NB4 (cell line): ENCODE measurements at regions not wholly inside any gene's neighbourhood (a gene's known extent, or its start where the extent isn't known, plus 50 kb on each side); places are given as distances from the start of the nearest gene placed in this dataset.

ENCODE experiments used
- DNase-seq: peaks from one replicate; pipeline ENCODE4 v3.0.0; 2010; ENCODE audit warnings: low read depth
- H3K4me3 ChIP-seq: one replicate; pipeline ENCODE4 v1.5.1; 2011; ENCODE audit warnings: mild to moderate bottlenecking, low read depth, low read length, moderate library complexity
- MYC ChIP-seq: IDR thresholded peaks from 2 replicates; pipeline ENCODE4 v1.6.1; 2011; ENCODE audit warnings: low read depth, low read length
- POLR2A ChIP-seq: IDR thresholded peaks from 2 replicates; pipeline ENCODE4 v1.6.1; 2011; ENCODE audit warnings: mild to moderate bottlenecking; ENCODE audit not compliant: insufficient read length; ENCODE audit errors: extremely low read depth
- TF ChIP-seq, protein P1 (sequence below): IDR thresholded peaks from one replicate; pipeline ENCODE4 v1.5.1; 2012; ENCODE audit warnings: low read depth, low read length
- TF ChIP-seq, protein P2 (sequence below): IDR thresholded peaks from 2 replicates; pipeline ENCODE4 v1.6.1; 2011; ENCODE audit warnings: low read depth, low read length

DNA sequence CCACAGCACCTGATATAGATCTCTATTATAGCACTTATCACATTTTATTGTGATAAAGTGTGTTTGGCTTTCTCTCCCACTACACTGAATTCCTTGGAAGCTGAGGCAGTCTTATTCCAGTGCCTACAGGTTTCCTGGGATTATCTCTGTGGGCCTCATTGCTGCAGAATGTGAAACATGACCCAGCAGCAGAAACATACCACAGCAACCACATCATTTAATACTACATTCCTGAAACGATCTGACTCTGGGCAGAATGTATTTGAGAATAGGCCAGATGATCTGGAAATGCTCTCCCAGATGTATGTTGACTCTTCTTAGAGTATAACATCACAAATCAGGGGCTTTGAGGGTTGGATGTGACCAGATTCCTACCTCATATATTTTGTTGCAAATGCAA is 323.5 kb upstream of the TANK start:
- DNase-seq, result no peak
- TF ChIP-seq POLR2A (no peak), MYC (no peak)
- TF ChIP-seq, protein P1, sequence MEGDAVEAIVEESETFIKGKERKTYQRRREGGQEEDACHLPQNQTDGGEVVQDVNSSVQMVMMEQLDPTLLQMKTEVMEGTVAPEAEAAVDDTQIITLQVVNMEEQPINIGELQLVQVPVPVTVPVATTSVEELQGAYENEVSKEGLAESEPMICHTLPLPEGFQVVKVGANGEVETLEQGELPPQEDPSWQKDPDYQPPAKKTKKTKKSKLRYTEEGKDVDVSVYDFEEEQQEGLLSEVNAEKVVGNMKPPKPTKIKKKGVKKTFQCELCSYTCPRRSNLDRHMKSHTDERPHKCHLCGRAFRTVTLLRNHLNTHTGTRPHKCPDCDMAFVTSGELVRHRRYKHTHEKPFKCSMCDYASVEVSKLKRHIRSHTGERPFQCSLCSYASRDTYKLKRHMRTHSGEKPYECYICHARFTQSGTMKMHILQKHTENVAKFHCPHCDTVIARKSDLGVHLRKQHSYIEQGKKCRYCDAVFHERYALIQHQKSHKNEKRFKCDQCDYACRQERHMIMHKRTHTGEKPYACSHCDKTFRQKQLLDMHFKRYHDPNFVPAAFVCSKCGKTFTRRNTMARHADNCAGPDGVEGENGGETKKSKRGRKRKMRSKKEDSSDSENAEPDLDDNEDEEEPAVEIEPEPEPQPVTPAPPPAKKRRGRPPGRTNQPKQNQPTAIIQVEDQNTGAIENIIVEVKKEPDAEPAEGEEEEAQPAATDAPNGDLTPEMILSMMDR, result no peak
- TF ChIP-seq, protein P2, sequence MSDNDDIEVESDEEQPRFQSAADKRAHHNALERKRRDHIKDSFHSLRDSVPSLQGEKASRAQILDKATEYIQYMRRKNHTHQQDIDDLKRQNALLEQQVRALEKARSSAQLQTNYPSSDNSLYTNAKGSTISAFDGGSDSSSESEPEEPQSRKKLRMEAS, result no peak
- no peak overlapping the region for H3K4me3 ChIP-seq

DNA sequence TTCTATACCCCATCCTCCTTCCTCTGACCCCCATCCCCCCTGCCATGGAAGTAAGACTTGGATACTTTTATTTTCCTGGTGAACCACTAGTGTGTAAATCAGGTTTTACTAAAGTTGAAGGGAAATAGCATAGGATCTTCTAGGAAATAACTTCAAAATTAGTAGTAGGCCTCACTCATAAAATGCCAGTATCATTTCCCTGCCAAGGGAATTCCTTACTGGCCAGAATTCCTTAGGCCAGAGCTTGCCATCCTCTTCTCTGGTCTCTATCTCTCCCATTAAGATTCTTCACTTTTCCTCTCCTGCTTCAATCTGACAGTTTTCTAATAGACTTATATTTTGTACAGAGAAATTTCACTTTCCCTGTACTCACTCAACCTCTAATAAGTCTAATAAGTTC is 322.8 kb upstream of the TANK start:
- H3K4me3 ChIP-seq, result no peak overlapping the region
- TF ChIP-seq MYC (no peak), POLR2A (no peak)
- TF ChIP-seq, protein P2, result no peak
- TF ChIP-seq, protein P1, result no peak
- DNase-seq, result no peak

DNA sequence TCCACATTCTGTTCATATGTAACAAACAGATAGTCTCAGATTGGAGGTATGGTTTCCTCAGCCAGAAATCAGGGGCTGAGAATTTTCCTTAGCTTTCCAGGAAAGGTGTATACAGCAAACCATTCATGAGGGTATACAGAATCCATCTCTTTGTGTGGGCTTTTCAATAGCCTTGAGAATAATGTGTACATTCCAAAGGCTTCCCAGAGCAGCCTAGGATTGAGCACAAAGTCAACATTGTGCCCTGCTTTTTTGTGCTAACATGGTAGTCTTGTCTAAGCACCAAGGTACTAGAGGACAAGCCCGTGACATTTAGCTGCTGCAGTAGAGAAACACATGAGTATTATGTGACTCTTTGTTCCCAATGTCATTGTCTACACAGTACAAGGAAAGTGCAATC is 322.1 kb upstream of the TANK start:
- H3K4me3 ChIP-seq, result no peak overlapping the region
- TF ChIP-seq MYC (no peak), POLR2A (no peak)
- TF ChIP-seq, protein P2, result no peak
- TF ChIP-seq, protein P1, result no peak
- DNase-seq, result no peak

DNA sequence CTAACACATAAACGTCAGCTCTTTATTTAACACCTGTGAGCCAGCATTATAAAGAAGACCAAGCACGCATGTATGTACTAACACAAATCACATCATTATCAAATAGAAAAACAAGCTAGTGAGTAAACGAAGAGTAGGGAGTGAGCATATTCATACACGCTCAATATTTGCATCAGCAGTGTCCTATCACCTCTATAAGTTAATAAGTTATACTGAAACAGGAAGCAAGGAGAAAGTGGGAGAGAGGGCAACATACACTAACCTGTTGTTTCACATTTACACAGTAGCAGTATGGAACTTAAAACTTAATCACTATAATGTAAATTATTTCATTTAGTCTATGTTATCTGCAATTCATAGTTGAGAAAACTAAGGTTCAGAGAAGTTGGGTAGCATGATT is 321.5 kb upstream of the TANK start:
- H3K4me3 ChIP-seq, result no peak overlapping the region
- TF ChIP-seq MYC (no peak), POLR2A (no peak)
- TF ChIP-seq, protein P1, result no peak
- TF ChIP-seq, protein P2, result no peak
- no peak for DNase-seq

DNA sequence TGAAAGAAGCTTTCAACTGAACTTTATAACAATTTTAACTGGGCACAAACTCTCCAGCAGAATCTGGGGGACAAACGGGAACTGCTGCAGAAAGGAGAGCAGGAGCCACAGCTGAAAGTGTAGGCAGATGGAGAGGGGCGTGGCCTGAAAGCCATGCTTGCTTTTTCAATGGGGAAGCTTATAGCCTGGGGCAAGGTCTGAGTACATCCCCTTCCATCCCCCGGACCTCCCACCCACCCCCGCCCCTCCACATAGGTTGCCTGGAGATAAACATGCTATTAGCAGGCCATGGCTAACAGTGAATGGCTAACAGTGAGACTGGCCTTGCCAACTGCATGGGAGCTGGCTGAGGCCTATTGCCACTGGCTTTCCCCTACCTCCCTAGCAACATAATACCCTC is 317.9 kb upstream of the TANK start:
- H3K4me3 ChIP-seq, result no peak overlapping the region
- no peak for TF ChIP-seq POLR2A
- TF ChIP-seq, protein P2, result no peak
- no peak for TF ChIP-seq MYC
- TF ChIP-seq, protein P1, result no peak
- DNase-seq, result no peak

DNA sequence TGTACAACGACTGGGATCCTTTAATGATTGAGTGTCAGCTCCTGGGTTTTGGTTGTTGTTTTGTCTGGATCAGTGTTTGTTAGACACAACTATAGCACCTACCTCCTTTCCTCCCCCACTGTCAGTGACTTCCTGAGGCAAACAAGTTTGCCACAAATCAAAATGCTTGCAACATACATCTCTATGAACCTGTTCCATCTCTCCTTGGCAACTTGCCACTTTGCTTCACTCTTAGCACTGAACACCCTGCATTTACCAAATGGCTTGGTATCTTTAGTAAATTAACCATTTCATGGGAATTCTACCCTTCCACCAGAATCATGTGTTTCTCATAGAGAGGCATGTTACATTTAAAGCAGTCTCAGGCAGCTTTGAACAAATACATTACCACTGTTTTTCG is 301.1 kb upstream of the TANK start:
- H3K4me3 ChIP-seq, result no peak overlapping the region
- DNase-seq, result no peak
- TF ChIP-seq POLR2A, result no peak
- TF ChIP-seq, protein P1, result no peak
- TF ChIP-seq, protein P2, result no peak
